ENCODE measurements at regions not wholly inside any gene's neighbourhood (a gene's known extent, or its start where the extent isn't known, plus 50 kb on each side); places are given as distances from the start of the nearest gene placed in this dataset.

- RAD21 ChIA-PET (ENCODE audit: low non-redundant PET in 1 of 2, low total read pairs in 2 of 2, uncharacterized antibody in 2 of 2, unreplicated experiment in 2 of 2): no interaction called here
Measured at GRCh38 chr13:79663977-79664636, 183.2 kb downstream of the NDFIP2 start.

GRCh38 chr13:79663435-79663834 is 182.5 kb downstream of the NDFIP2 start:
- POLR2A ChIA-PET: no interaction called here
- Histone ChIP-seq H3K4me3 (replicated peaks in 1 of 2; ENCODE audit: low read depth in 1 of 2, low read length in 2 of 2) (no peak overlapping the region), H3K79me2 (ENCODE audit: insufficient read depth, low read length) (no peaks in the 10 kb centered on the region), H3K27ac (ENCODE audit: low read depth, low read length) (no peak overlapping the region), H3K27me3 (ENCODE audit: insufficient read depth, low read length) (no peaks in the 10 kb centered on the region), H3K9me2 (ENCODE audit: insufficient read depth) (no peaks in the 10 kb centered on the region), H3K9ac (ENCODE audit: low read length) (no peak overlapping the region), H2AFZ (ENCODE audit: low read depth, low read length, poor library complexity, severe bottlenecking) (no peak overlapping the region), H4K20me1 (ENCODE audit: insufficient read depth) (no peaks in the 10 kb centered on the region), H3K36me3 (ENCODE audit: control insufficient read depth in 1 of 2, insufficient read depth in 2 of 2, low read length in 2 of 2) (no peaks in the 10 kb centered on the region), H3K4me2 (ENCODE audit: low read length) (no peak overlapping the region), H3K9me3 (ENCODE audit: control insufficient read depth in 1 of 2, insufficient read depth in 1 of 2, low read depth in 1 of 2, low read length in 2 of 2) (no peaks in the 10 kb centered on the region), H3K4me1 (ENCODE audit: control insufficient read depth in 1 of 2, insufficient read depth in 2 of 2, low read length in 2 of 2) (no peaks in the 10 kb centered on the region)
- ATAC-seq (no peak), DNase-seq (ENCODE audit: low read depth, low spot score) (no peak)
- intact Hi-C loops (cut with micrococcal nuclease): no loop called here
- no TSS peak for BruUV-seq (replicated peaks)
- CTCF ChIA-PET: no interaction called here
- RAD21 ChIA-PET (ENCODE audit: low non-redundant PET in 1 of 2, low total read pairs in 2 of 2, uncharacterized antibody in 2 of 2, unreplicated experiment in 2 of 2): no interaction called here
- no peak for TF ChIP-seq EZH2 (IDR thresholded peaks at IDR 0.05)
- no peak for TF ChIP-seq CEBPB (IDR thresholded peaks at IDR 0.05; ENCODE audit: low read depth)
- no peak for TF ChIP-seq JUND (IDR thresholded peaks at IDR 0.05)
- no peak for TF ChIP-seq EGR1 (IDR thresholded peaks at IDR 0.05; ENCODE audit: low read depth)
- no peak for TF ChIP-seq ZNF274 (IDR thresholded peaks at IDR 0.05; ENCODE audit: low read depth, low read length)
- TF ChIP-seq POLR2AphosphoS5 (IDR thresholded peaks at IDR 0.05; ENCODE audit: low read depth, low read length): no peak
- TF ChIP-seq SIN3A (IDR thresholded peaks at IDR 0.05; ENCODE audit: low read depth): no peak
- TF ChIP-seq FOSL1 (IDR thresholded peaks at IDR 0.05; ENCODE audit: low read depth): no peak
- TF ChIP-seq CBX3 (IDR thresholded peaks at IDR 0.05; ENCODE audit: low read depth): no peak
- no peak for TF ChIP-seq CTCF (IDR thresholded peaks at IDR 0.05 in 2 of 3, conservative IDR thresholded peaks at IDR 0.05 in 1 of 3; ENCODE audit: borderline replicate concordance in 1 of 3, insufficient read depth in 1 of 3, low read depth in 2 of 3, low read length in 2 of 3)
- no peak for TF ChIP-seq ATF3 (IDR thresholded peaks at IDR 0.05)
- TF ChIP-seq ZBTB33 (IDR thresholded peaks at IDR 0.05; ENCODE audit: extremely low read depth, insufficient replicate concordance, low read length): no peak
- no peak for TF ChIP-seq ZFX (IDR thresholded peaks at IDR 0.05)
- TF ChIP-seq ELF1 (IDR thresholded peaks at IDR 0.05; ENCODE audit: borderline replicate concordance, low read depth): no peak

More at GRCh38 chr13:79663977-79664636, 183.2 kb downstream of the NDFIP2 start:
- no peaks in the 10 kb centered on the region for H4K20me1 ChIP-seq (ENCODE audit: insufficient read depth)
- no peaks in the 10 kb centered on the region for H3K9me2 ChIP-seq (ENCODE audit: insufficient read depth)
- no peak for ATAC-seq
- no peak for TF ChIP-seq POLR2AphosphoS5 (IDR thresholded peaks at IDR 0.05; ENCODE audit: low read depth, low read length)
- no peaks in the 10 kb centered on the region for H3K27me3 ChIP-seq (ENCODE audit: insufficient read depth, low read length)
- H3K4me1 ChIP-seq (ENCODE audit: control insufficient read depth in 1 of 2, insufficient read depth in 2 of 2, low read length in 2 of 2): no peaks in the 10 kb centered on the region
- ChIA-PET POLR2A (no interaction called here), CTCF (no interaction called here)
- intact Hi-C loops (cut with micrococcal nuclease): no loop called here
- H3K9ac ChIP-seq (ENCODE audit: low read length): no peak overlapping the region
- no peaks in the 10 kb centered on the region for H3K36me3 ChIP-seq (ENCODE audit: control insufficient read depth in 1 of 2, insufficient read depth in 2 of 2, low read length in 2 of 2)
- no peak overlapping the region for H3K4me3 ChIP-seq (replicated peaks in 1 of 2; ENCODE audit: low read depth in 1 of 2, low read length in 2 of 2)
- H3K4me2 ChIP-seq (ENCODE audit: low read length): no peak overlapping the region
- H3K79me2 ChIP-seq (ENCODE audit: insufficient read depth, low read length): no peaks in the 10 kb centered on the region
- no peaks in the 10 kb centered on the region for H3K9me3 ChIP-seq (ENCODE audit: control insufficient read depth in 1 of 2, insufficient read depth in 1 of 2, low read depth in 1 of 2, low read length in 2 of 2)
- H3K27ac ChIP-seq (ENCODE audit: low read depth, low read length): no peak overlapping the region
- H2AFZ ChIP-seq (ENCODE audit: low read depth, low read length, poor library complexity, severe bottlenecking): no peak overlapping the region
- no peak for DNase-seq (ENCODE audit: low read depth, low spot score)
- BruUV-seq (replicated peaks): no TSS peak
